ENCODE measurements at regions not wholly inside any gene's neighbourhood (a gene's known extent, or its start where the extent isn't known, plus 50 kb on each side); places are given as distances from the start of the nearest gene placed in this dataset.

DNA sequence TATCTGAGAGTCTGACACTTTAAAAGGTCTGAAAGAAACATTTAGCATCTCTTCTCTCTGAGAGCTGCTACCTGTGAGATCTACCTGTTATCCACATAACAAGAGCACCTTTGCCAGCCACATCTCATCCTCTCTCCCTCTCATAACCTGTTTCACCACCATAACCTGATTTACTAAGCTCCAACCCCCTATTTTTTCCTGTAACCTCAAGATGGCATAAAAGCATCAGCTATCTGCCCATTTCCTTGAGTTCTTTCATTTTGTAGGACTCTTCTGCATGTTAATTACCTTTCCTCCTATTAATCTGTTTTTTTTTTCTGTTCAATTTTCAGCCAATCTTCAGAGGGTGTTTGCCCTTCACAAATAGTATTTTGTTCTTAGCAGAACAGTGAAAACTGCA, 136.5 kb upstream of the KCNK1 start:
- TF ChIP-seq POLR2A (IDR thresholded peaks at IDR 0.05) = no peak
- TF ChIP-seq, protein P1, sequence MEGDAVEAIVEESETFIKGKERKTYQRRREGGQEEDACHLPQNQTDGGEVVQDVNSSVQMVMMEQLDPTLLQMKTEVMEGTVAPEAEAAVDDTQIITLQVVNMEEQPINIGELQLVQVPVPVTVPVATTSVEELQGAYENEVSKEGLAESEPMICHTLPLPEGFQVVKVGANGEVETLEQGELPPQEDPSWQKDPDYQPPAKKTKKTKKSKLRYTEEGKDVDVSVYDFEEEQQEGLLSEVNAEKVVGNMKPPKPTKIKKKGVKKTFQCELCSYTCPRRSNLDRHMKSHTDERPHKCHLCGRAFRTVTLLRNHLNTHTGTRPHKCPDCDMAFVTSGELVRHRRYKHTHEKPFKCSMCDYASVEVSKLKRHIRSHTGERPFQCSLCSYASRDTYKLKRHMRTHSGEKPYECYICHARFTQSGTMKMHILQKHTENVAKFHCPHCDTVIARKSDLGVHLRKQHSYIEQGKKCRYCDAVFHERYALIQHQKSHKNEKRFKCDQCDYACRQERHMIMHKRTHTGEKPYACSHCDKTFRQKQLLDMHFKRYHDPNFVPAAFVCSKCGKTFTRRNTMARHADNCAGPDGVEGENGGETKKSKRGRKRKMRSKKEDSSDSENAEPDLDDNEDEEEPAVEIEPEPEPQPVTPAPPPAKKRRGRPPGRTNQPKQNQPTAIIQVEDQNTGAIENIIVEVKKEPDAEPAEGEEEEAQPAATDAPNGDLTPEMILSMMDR (IDR thresholded peaks at IDR 0.05) = no peak
- no peak for TF ChIP-seq EP300 (IDR thresholded peaks at IDR 0.05)
- Histone ChIP-seq H3K36me3 (no peaks in the 10 kb centered on the region), H3K4me3 (no peak overlapping the region), H3K4me1 (ENCODE audit: insufficient read depth) (no peaks in the 10 kb centered on the region), H3K27ac (no peak overlapping the region), H3K9me3 (no peaks in the 10 kb centered on the region), H3K27me3 (no peaks in the 10 kb centered on the region)
- no peak for DNase-seq
- intact Hi-C loops (cut with DNase I) = no loop called here

DNA sequence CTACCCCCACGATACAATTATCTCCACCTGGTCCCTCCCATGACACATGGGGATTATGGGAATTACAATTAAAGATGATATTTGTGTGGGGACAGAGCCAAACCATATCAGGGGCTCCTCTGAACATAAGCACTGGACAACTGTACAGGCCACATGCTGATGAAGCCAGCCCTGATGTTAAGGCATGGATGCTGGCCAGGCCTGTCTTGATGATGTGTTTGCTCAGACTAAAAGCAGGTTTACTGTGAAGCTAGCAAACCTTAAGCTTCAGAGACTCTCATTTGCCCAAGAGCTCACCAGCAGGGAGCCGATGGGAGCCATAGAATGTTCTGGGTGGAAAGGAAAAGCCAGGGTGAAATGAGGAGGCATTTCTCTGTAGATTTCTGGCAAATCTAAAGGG, 135.3 kb upstream of the KCNK1 start:
- H3K4me1 ChIP-seq (ENCODE audit: insufficient read depth) = no peaks in the 10 kb centered on the region
- intact Hi-C loops (cut with DNase I) = no loop called here
- no peak overlapping the region for H3K4me3 ChIP-seq
- WGBS, 3 donors = 53 to 65% (median 64%) methylated on average over 2 of the region's 2 CpGs
- no peaks in the 10 kb centered on the region for H3K27me3 ChIP-seq
- no peaks in the 10 kb centered on the region for H3K36me3 ChIP-seq
- H3K9me3 ChIP-seq = no peaks in the 10 kb centered on the region
- H3K27ac ChIP-seq = no peak overlapping the region
- TF ChIP-seq, protein P1 (IDR thresholded peaks at IDR 0.05) = no peak
- TF ChIP-seq POLR2A (IDR thresholded peaks at IDR 0.05) = no peak
- TF ChIP-seq EP300 (IDR thresholded peaks at IDR 0.05) = no peak
- DNase-seq = no peak

DNA sequence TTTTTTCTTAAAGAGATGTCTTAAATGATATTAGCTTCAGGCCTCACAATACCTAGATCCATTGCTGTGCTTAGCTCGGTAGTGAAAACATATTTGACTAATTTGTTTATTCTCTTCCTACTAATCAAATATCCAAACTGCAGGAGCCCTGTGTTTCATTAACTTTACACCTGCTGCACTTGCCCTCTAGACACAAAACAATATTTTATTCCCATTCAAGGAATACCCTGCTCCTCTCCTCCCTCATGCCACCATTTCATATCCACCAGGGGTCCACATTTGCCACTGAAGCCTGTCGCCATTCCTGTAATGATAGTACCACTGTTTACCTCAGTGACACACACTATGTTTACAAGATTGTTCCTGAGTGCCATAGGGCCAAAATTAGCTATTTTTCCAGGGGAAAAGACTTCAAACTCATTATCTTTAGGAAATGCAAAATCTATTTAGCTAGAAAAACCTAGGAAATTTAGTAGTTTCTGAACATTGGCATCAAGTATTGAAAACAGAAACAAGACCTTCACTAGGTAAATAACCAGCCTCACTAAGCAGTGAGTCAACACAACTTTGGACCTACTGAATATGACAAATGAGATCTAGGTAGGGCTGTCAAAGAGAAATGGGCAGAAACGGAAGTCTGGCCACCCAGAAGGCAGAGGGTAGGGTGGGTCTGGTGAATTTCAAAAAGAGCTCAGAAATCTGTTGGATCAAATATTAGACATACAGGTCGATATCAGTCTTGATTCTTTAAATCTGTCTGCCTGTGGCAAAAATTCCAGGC, 134.6 kb upstream of the KCNK1 start:
- TF ChIP-seq, protein P1 (IDR thresholded peaks at IDR 0.05) = no peak
- TF ChIP-seq EP300 (IDR thresholded peaks at IDR 0.05) = no peak
- TF ChIP-seq POLR2A (IDR thresholded peaks at IDR 0.05) = no peak
- Histone ChIP-seq H3K9me3 (no peaks in the 10 kb centered on the region), H3K4me3 (no peak overlapping the region), H3K36me3 (no peaks in the 10 kb centered on the region), H3K27me3 (no peaks in the 10 kb centered on the region), H3K4me1 (ENCODE audit: insufficient read depth) (no peaks in the 10 kb centered on the region), H3K27ac (no peak overlapping the region)
- intact Hi-C loops (cut with DNase I) = no loop called here
- no peak for DNase-seq
- 71 to 87% (median 83%) methylated on average over 4 of the region's 4 CpGs for WGBS, 3 donors

DNA sequence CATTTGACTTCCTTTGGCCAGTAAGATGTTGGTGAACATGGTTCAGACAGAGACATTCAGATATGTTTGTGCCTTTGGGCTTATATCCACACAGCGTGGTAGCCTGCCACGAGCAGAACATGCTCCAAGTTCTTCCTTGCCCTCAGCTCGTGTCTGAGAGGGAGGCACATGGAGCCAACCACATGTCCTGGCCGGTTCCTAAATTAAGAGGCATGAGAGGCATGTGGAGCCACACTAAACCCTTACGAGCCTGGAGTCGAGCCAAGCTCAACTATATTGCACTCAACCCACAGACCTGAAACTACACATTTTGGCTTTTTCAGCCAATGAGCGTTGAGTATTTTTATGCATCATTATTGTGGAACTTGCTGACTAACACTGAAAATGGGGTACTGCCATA, 133.7 kb upstream of the KCNK1 start:
- no peaks in the 10 kb centered on the region for H3K36me3 ChIP-seq
- TF ChIP-seq POLR2A (IDR thresholded peaks at IDR 0.05) (no peak), EP300 (IDR thresholded peaks at IDR 0.05) (no peak)
- TF ChIP-seq, protein P1 (IDR thresholded peaks at IDR 0.05) = no peak
- 73 to 87% (median 78%) methylated on average over 7 of the region's 7 CpGs for WGBS, 3 donors
- H3K27ac ChIP-seq = no peak overlapping the region
- intact Hi-C loops (cut with DNase I) = no loop called here
- DNase-seq = no peak
- H3K4me3 ChIP-seq = no peak overlapping the region
- no peaks in the 10 kb centered on the region for H3K9me3 ChIP-seq
- no peaks in the 10 kb centered on the region for H3K4me1 ChIP-seq (ENCODE audit: insufficient read depth)
- H3K27me3 ChIP-seq = no peaks in the 10 kb centered on the region
